Hematopoietic multipotent progenitor cell treated with erythropoietin and hydrocortisone succinate and interleukin-3 and kit ligand, for 15 days (in vitro differentiated cells): ENCODE measurements at regions not wholly inside any gene's neighbourhood (a gene's known extent, or its start where the extent isn't known, plus 50 kb on each side); places are given as distances from the start of the nearest gene placed in this dataset.

Experiments used
- DNase-seq: peaks from one replicate; pipeline ENCODE4 v3.0.0-alpha.2; 2015; ENCODE audit warnings: low spot score

GRCh38 chr14:33871394-33871793, 79.5 kb downstream of the EGLN3 start:
- DNase-seq = no peak

- DNase-seq = peak; percentile 12
Measured at GRCh38 chr14:33866425-33867088, 84.3 kb downstream of the EGLN3 start.

- no peak for DNase-seq
Measured at GRCh38 chr14:33862261-33862802, 88.5 kb downstream of the EGLN3 start.

- DNase-seq = no peak
Measured at GRCh38 chr14:33859306-33859705, 91.6 kb downstream of the EGLN3 start.

- DNase-seq = no peak
Measured at GRCh38 chr14:33857650-33858049, 93.2 kb downstream of the EGLN3 start.

GRCh38 chr14:33855672-33856071, 95.2 kb downstream of the EGLN3 start:
- DNase-seq = no peak
